Upper lobe of left lung (tissue), 6 donors: ENCODE measurements at regions not wholly inside any gene's neighbourhood (a gene's known extent, or its start where the extent isn't known, plus 50 kb on each side); places are given as distances from the start of the nearest gene placed in this dataset.

Experiments used
- ATAC-seq, 2 donors: fragments of 200-7000 bp; cut with Tn5 transposase; one replicate each; pipeline ENCODE4 v1.9.1; 2022; ENCODE audit warnings: mild to moderate bottlenecking in 2 of 2, moderate library complexity in 2 of 2; ENCODE audit not compliant: low FRiP score in 2 of 2
- DNase-seq, 2 donors: peaks; one replicate each; pipeline ENCODE4 v3.0.0-alpha.2; 2019 to 2020
- H3K27ac ChIP-seq, 4 donors: fragments of 200-600 bp; sonication (generic); one replicate each; pipeline ENCODE4 v1.5.1; 2016 to 2019
- H3K27me3 ChIP-seq, 4 donors: fragments of 200-600 bp; sonication (generic); one replicate each; pipeline ENCODE4 v1.5.1; 2017 to 2019
- H3K36me3 ChIP-seq, 4 donors: fragments of 200-600 bp; sonication (generic); one replicate each; pipeline ENCODE4 v1.5.1; 2016 to 2019
- H3K4me1 ChIP-seq, 4 donors: fragments of 200-600 bp; sonication (generic); one replicate each; pipeline ENCODE4 v1.5.1; 2018 to 2019
- H3K4me3 ChIP-seq, 4 donors: fragments of 200-600 bp; sonication (generic); one replicate each; pipeline ENCODE4 v1.5.1; 2017 to 2019; ENCODE audit warnings: mild to moderate bottlenecking in 2 of 4, moderate library complexity in 1 of 4
- H3K9me3 ChIP-seq, 4 donors: fragments of 200-600 bp; sonication (generic); one replicate each; pipeline ENCODE4 v1.5.1; 2018 to 2019
- CTCF ChIP-seq, 6 experiments: fragments of 450-650 bp in 4 of 6; fragments of 200-600 bp in 2 of 6; sonication (generic) in 2 of 6; IDR thresholded peaks; one replicate each; pipeline ENCODE4 v1.5.1; 2016 to 2019; ENCODE audit warnings: antibody characterized with exemption in 6 of 6
- EP300 ChIP-seq, 4 donors: sonication (generic); formaldehyde crosslinking; IDR thresholded peaks; one replicate each; pipeline ENCODE4 v1.5.1; 2017; ENCODE audit warnings: antibody characterized with exemption in 4 of 4, control low read depth in 2 of 4
- POLR2A ChIP-seq, 4 donors: fragments of 450-650 bp; IDR thresholded peaks; one replicate each; pipeline ENCODE4 v1.5.1; 2016 to 2017; ENCODE audit warnings: antibody characterized with exemption in 4 of 4, mild to moderate bottlenecking in 2 of 4
- POLR2AphosphoS5 ChIP-seq, 2 donors: sonication (generic); formaldehyde crosslinking; IDR thresholded peaks; one replicate each; pipeline ENCODE4 v1.5.1; 2017; ENCODE audit warnings: antibody characterized with exemption in 2 of 2
- WGBS, 2 donors: methylation state at CpG; one replicate each; pipeline ENCODE4 v1.1.5; 2017 to 2018; 5-methylcytosine and 5-hydroxymethylcytosine counted together
- donor health status: DM: no; HTN: no; CAD: no; lungs with moderate emphysema.
- donor health status: DM: no; HTN: yes; CAD: no; lungs with severe emphysema.

- WGBS, 2 donors = 92 to 95% methylated on average over 5 of the region's 5 CpGs
- H3K36me3 ChIP-seq = no peaks in the 10 kb centered on the region
- no peak overlapping the region for H3K4me3 ChIP-seq
- H3K4me1 ChIP-seq = no peaks in the 10 kb centered on the region
- no peak overlapping the region for H3K27ac ChIP-seq
- no peaks in the 10 kb centered on the region for H3K9me3 ChIP-seq
- DNase-seq (no peak), ATAC-seq (no peak)
- TF ChIP-seq CTCF (IDR thresholded peaks at IDR 0.05) (no peak), POLR2A (IDR thresholded peaks at IDR 0.05) (no peak), EP300 (IDR thresholded peaks at IDR 0.05) (no peak), POLR2AphosphoS5 (IDR thresholded peaks at IDR 0.05) (no peak)
- H3K27me3 ChIP-seq = no peaks in the 10 kb centered on the region
Measured at GRCh38 chr13:94896719-94897317, 184.5 kb upstream of the SOX21 start.

GRCh38 chr13:94896238-94896637 is 183.9 kb upstream of the SOX21 start:
- Histone ChIP-seq H3K27ac (no peak overlapping the region), H3K27me3 (no peaks in the 10 kb centered on the region), H3K4me1 (no peaks in the 10 kb centered on the region), H3K36me3 (no peaks in the 10 kb centered on the region), H3K9me3 (no peaks in the 10 kb centered on the region), H3K4me3 (no peak overlapping the region)
- WGBS, 2 donors = 83 to 87% methylated on average over 2 of the region's 2 CpGs
- no peak for TF ChIP-seq POLR2A (IDR thresholded peaks at IDR 0.05)
- TF ChIP-seq EP300 (IDR thresholded peaks at IDR 0.05) = no peak
- TF ChIP-seq CTCF (IDR thresholded peaks at IDR 0.05) = no peak
- TF ChIP-seq POLR2AphosphoS5 (IDR thresholded peaks at IDR 0.05) = no peak
- ATAC-seq = no peak
- no peak for DNase-seq

GRCh38 chr13:94886191-94886590 is 173.8 kb upstream of the SOX21 start:
- DNase-seq (no peak), ATAC-seq (no peak)
- no peak overlapping the region for H3K4me3 ChIP-seq
- TF ChIP-seq CTCF (IDR thresholded peaks at IDR 0.05) (no peak), POLR2AphosphoS5 (IDR thresholded peaks at IDR 0.05) (no peak), EP300 (IDR thresholded peaks at IDR 0.05) (no peak), POLR2A (IDR thresholded peaks at IDR 0.05) (no peak)
- H3K27me3 ChIP-seq = no peaks in the 10 kb centered on the region
- H3K27ac ChIP-seq = no peak overlapping the region
- H3K4me1 ChIP-seq = no peaks in the 10 kb centered on the region
- H3K9me3 ChIP-seq = no peaks in the 10 kb centered on the region
- H3K36me3 ChIP-seq = no peaks in the 10 kb centered on the region
- 42 to 78% methylated on average over 2 of the region's 2 CpGs for WGBS, 2 donors

GRCh38 chr13:94880463-94880862 is 168.1 kb upstream of the SOX21 start:
- Histone ChIP-seq H3K4me1 (no peaks in the 10 kb centered on the region), H3K27me3 (no peaks in the 10 kb centered on the region), H3K9me3 (no peaks in the 10 kb centered on the region), H3K27ac (no peak overlapping the region), H3K4me3 (no peak overlapping the region), H3K36me3 (no peaks in the 10 kb centered on the region)
- TF ChIP-seq POLR2AphosphoS5 (IDR thresholded peaks at IDR 0.05) = no peak
- no peak for TF ChIP-seq CTCF (IDR thresholded peaks at IDR 0.05)
- TF ChIP-seq EP300 (IDR thresholded peaks at IDR 0.05) = no peak
- TF ChIP-seq POLR2A (IDR thresholded peaks at IDR 0.05) = no peak
- 56 to 64% methylated on average over 2 of the region's 2 CpGs for WGBS, 2 donors
- DNase-seq = no peak
- no peak for ATAC-seq

GRCh38 chr13:94878602-94879165 is 166.3 kb upstream of the SOX21 start:
- Histone ChIP-seq H3K27me3 (no peaks in the 10 kb centered on the region), H3K27ac (no peak overlapping the region), H3K4me3 (no peak overlapping the region), H3K9me3 (no peaks in the 10 kb centered on the region), H3K36me3 (no peaks in the 10 kb centered on the region), H3K4me1 (no peaks in the 10 kb centered on the region)
- TF ChIP-seq CTCF (IDR thresholded peaks at IDR 0.05) = no peak
- no peak for TF ChIP-seq POLR2A (IDR thresholded peaks at IDR 0.05)
- TF ChIP-seq POLR2AphosphoS5 (IDR thresholded peaks at IDR 0.05) = no peak
- no peak for TF ChIP-seq EP300 (IDR thresholded peaks at IDR 0.05)
- WGBS, 2 donors = 85% methylated on average over 7 of the region's 7 CpGs
- DNase-seq (no peak), ATAC-seq (no peak)
